Liver (tissue), 8 donors: ENCODE measurements at regions not wholly inside any gene's neighbourhood (a gene's known extent, or its start where the extent isn't known, plus 50 kb on each side); places are given as distances from the start of the nearest gene placed in this dataset.

Experiments used
- DNase-seq: peaks from one replicate; pipeline ENCODE4 v3.0.0-alpha.2; 2017; ENCODE audit warnings: low spot score
- H3K27ac ChIP-seq, 2 donors: one replicate each; pipeline ENCODE4 v1.7.0; 2013; ENCODE audit warnings: inconsistent platforms in 2 of 2, low read length in 2 of 2, control low read depth in 1 of 2, low read depth in 1 of 2, mild to moderate bottlenecking in 1 of 2
- H3K27me3 ChIP-seq, 4 donors: one replicate each; pipeline versions ENCODE4 v1.6.1 to v1.7.0; 2013; ENCODE audit warnings: low read length in 3 of 4, inconsistent platforms in 1 of 4, mild to moderate bottlenecking in 1 of 4, moderate library complexity in 1 of 4; ENCODE audit not compliant: control insufficient read depth in 4 of 4, insufficient read depth in 4 of 4
- H3K36me3 ChIP-seq, 4 donors: one replicate each; pipeline versions ENCODE4 v1.6.1 to v1.7.0; 2013; ENCODE audit warnings: low read length in 3 of 4, mild to moderate bottlenecking in 3 of 4, low read depth in 1 of 4, moderate library complexity in 1 of 4; ENCODE audit not compliant: control insufficient read depth in 4 of 4, insufficient read depth in 3 of 4
- H3K4me1 ChIP-seq, 4 donors: one replicate each; pipeline versions ENCODE4 v1.6.1 to v1.7.0; 2013; ENCODE audit warnings: low read length in 3 of 4, mild to moderate bottlenecking in 3 of 4, moderate library complexity in 1 of 4; ENCODE audit not compliant: control insufficient read depth in 4 of 4, insufficient read depth in 4 of 4
- H3K4me3 ChIP-seq, 3 donors: one replicate each; pipeline versions ENCODE4 v1.6.1 to v1.7.0; 2013; ENCODE audit warnings: low read length in 3 of 3, control low read depth in 1 of 3, low read depth in 1 of 3, mild to moderate bottlenecking in 1 of 3
- H3K9ac ChIP-seq, 2 donors: one replicate each; pipeline ENCODE4 v1.7.0; 2013; ENCODE audit warnings: low read length in 2 of 2, mild to moderate bottlenecking in 2 of 2, moderate library complexity in 2 of 2, control low read depth in 1 of 2, low read depth in 1 of 2
- H3K9me3 ChIP-seq, 4 donors: one replicate each; pipeline versions ENCODE4 v1.6.1 to v1.7.0; 2013; ENCODE audit warnings: low read length in 3 of 4; ENCODE audit not compliant: control insufficient read depth in 4 of 4
- ATF3 ChIP-seq: IDR thresholded peaks from 2 replicates; pipeline ENCODE4 v1.6.1; 2016; ENCODE audit warnings: antibody characterized with exemption
- CTCF ChIP-seq: fragments of 150-350 bp; IDR thresholded peaks from 2 replicates; pipeline ENCODE4 v1.5.1; 2017; ENCODE audit warnings: improper control_type of control experiment, low read depth, low read length; ENCODE audit not compliant: missing input control
- EGR1 ChIP-seq, 2 donors: IDR thresholded peaks; 2 replicates each; pipeline ENCODE4 v1.6.1; 2016 to 2018; ENCODE audit warnings: antibody characterized with exemption in 2 of 2, low read depth in 2 of 2
- FOXA1 ChIP-seq: IDR thresholded peaks from 2 replicates; pipeline ENCODE4 v1.6.1; 2016; ENCODE audit warnings: antibody characterized with exemption
- FOXA2 ChIP-seq: IDR thresholded peaks from 2 replicates; pipeline ENCODE4 v1.6.1; 2016; ENCODE audit warnings: antibody characterized with exemption
- GABPA ChIP-seq, 2 donors: IDR thresholded peaks in 1 of 2; conservative IDR thresholded peaks in 1 of 2; 2 replicates each; pipeline ENCODE4 v1.6.1; 2016; ENCODE audit warnings: antibody characterized with exemption in 2 of 2, mild to moderate bottlenecking in 1 of 2, moderate library complexity in 1 of 2
- HNF4A ChIP-seq, 2 donors: conservative IDR thresholded peaks; 2 replicates each; pipeline ENCODE4 v1.6.1; 2016; ENCODE audit warnings: antibody characterized with exemption in 2 of 2, mild to moderate bottlenecking in 2 of 2
- HNF4G ChIP-seq: IDR thresholded peaks from 2 replicates; pipeline ENCODE4 v1.6.1; 2016; ENCODE audit warnings: antibody characterized with exemption
- JUND ChIP-seq, 2 donors: IDR thresholded peaks; 2 replicates each; pipeline ENCODE4 v1.6.1; 2016; ENCODE audit warnings: antibody characterized with exemption in 2 of 2
- NR2F2 ChIP-seq: IDR thresholded peaks from 2 replicates; pipeline ENCODE4 v1.6.1; 2016; ENCODE audit warnings: antibody characterized with exemption
- RAD21 ChIP-seq, 2 donors: IDR thresholded peaks; 2 replicates each; pipeline ENCODE4 v1.6.1; 2016; ENCODE audit warnings: antibody characterized with exemption in 2 of 2, mild to moderate bottlenecking in 2 of 2
- REST ChIP-seq: IDR thresholded peaks from 2 replicates; pipeline ENCODE4 v1.6.1; 2016; ENCODE audit warnings: antibody characterized with exemption, mild to moderate bottlenecking
- RXRA ChIP-seq, 2 donors: IDR thresholded peaks; 2 replicates each; pipeline ENCODE4 v1.6.1; 2017 to 2018; ENCODE audit warnings: antibody characterized with exemption in 2 of 2, mild to moderate bottlenecking in 1 of 2
- SP1 ChIP-seq: IDR thresholded peaks from 2 replicates; pipeline ENCODE4 v1.6.1; 2018; ENCODE audit warnings: antibody characterized with exemption, mild to moderate bottlenecking
- TAF1 ChIP-seq: conservative IDR thresholded peaks from 2 replicates; pipeline ENCODE4 v1.6.1; 2016; ENCODE audit warnings: antibody characterized with exemption, mild to moderate bottlenecking
- YY1 ChIP-seq: IDR thresholded peaks from 2 replicates; pipeline ENCODE4 v1.6.1; 2016; ENCODE audit warnings: antibody characterized with exemption, mild to moderate bottlenecking
- WGBS: extraction: QIAGEN DNeasy Blood & Tissue Kit; methylation state at CpG from one replicate; pipeline ENCODE4 v1.1.7; 2013; 5-methylcytosine and 5-hydroxymethylcytosine counted together
- TF ChIP-seq, protein P1 (sequence below): IDR thresholded peaks from 2 replicates; pipeline ENCODE4 v1.6.1; 2016; ENCODE audit warnings: antibody characterized with exemption
- TF ChIP-seq, protein P2 (sequence below): IDR thresholded peaks from 2 replicates; pipeline ENCODE4 v1.6.1; 2016; ENCODE audit warnings: antibody characterized with exemption
- donor health status: healthy.
- donor health status: healthy.
- donor health status: healthy.
- donor health status: healthy.
- donor health status: healthy.

DNA sequence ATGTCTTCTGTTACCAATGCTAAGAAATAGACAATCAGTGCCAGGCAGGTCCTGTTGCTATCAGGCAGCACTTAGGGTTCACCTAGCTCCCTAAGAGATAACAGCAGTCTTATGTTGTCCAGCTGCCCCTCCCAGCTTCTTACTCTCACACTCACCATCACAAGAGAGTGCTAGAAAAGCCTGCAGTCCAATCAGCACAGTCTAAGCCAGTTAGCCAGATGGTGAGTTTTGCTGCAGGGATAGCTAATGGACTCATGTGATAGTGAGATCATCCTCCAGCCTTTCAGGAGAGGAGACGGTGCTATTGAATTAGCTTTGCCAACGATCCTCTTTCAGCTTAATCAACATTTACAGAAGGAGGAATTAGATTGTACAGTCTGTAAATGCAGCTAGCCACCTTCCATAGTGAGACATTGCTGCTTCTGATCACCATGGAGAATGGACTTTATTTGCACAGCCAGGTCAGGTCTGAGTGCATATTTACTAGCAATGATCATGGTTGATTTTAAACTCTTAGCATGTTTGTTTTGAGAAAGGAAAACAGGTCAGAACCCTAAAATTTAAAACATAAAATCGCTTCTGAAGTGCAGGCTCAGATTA, 438.3 kb downstream of the CENPC start:
- no peak for DNase-seq
- Histone ChIP-seq H3K4me3 (no peak overlapping the region), H3K27ac (no peak overlapping the region), H3K27me3 (no peaks in the 10 kb centered on the region), H3K9me3 (no peaks in the 10 kb centered on the region), H3K36me3 (no peaks in the 10 kb centered on the region), H3K9ac (no peak overlapping the region), H3K4me1 (peaks cover 0 to 9% (median 0%) of the 10 kb centered on the region in 4 donors)
- no peak for TF ChIP-seq RXRA (IDR thresholded peaks at IDR 0.05)
- TF ChIP-seq, protein P1, sequence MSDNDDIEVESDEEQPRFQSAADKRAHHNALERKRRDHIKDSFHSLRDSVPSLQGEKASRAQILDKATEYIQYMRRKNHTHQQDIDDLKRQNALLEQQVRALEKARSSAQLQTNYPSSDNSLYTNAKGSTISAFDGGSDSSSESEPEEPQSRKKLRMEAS, result no peak
- TF ChIP-seq FOXA2, result no peak
- no peak for TF ChIP-seq GABPA (IDR thresholded peaks at IDR 0.05 in 1 of 2, conservative IDR thresholded peaks at IDR 0.05 in 1 of 2)
- no peak for TF ChIP-seq RAD21 (IDR thresholded peaks at IDR 0.05)
- TF ChIP-seq, protein P2, sequence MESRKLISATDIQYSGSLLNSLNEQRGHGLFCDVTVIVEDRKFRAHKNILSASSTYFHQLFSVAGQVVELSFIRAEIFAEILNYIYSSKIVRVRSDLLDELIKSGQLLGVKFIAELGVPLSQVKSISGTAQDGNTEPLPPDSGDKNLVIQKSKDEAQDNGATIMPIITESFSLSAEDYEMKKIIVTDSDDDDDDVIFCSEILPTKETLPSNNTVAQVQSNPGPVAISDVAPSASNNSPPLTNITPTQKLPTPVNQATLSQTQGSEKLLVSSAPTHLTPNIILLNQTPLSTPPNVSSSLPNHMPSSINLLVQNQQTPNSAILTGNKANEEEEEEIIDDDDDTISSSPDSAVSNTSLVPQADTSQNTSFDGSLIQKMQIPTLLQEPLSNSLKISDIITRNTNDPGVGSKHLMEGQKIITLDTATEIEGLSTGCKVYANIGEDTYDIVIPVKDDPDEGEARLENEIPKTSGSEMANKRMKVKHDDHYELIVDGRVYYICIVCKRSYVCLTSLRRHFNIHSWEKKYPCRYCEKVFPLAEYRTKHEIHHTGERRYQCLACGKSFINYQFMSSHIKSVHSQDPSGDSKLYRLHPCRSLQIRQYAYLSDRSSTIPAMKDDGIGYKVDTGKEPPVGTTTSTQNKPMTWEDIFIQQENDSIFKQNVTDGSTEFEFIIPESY, result no peak
- TF ChIP-seq EGR1 (IDR thresholded peaks at IDR 0.05; ENCODE audit: low read depth in 2 of 2), result no peak
- no peak for TF ChIP-seq ATF3
- TF ChIP-seq JUND (IDR thresholded peaks at IDR 0.05), result no peak
- no peak for TF ChIP-seq HNF4G
- peak; percentile 14 for TF ChIP-seq SP1
- TF ChIP-seq HNF4A (conservative IDR thresholded peaks at IDR 0.05), result peak in 1 of 2 donors; percentile 5
- no peak for TF ChIP-seq REST
- TF ChIP-seq CTCF, result no peak
- TF ChIP-seq NR2F2, result no peak
- TF ChIP-seq FOXA1, result no peak
- TF ChIP-seq TAF1, result no peak
- peak; percentile 16 for TF ChIP-seq YY1
- WGBS, result 23% methylated on average over 3 of the region's 3 CpGs
